HG02759 (cell line): ENCODE measurements at regions not wholly inside any gene's neighbourhood (a gene's known extent, or its start where the extent isn't known, plus 50 kb on each side); places are given as distances from the start of the nearest gene placed in this dataset.

Source experiments
- ATAC-seq: cut with Tn5 transposase; IDR thresholded peaks from one replicate; pipeline ENCODE4 v1.9.1; 2021; ENCODE audit warnings: mild to moderate bottlenecking, moderate library complexity; ENCODE audit not compliant: unreplicated experiment

DNA sequence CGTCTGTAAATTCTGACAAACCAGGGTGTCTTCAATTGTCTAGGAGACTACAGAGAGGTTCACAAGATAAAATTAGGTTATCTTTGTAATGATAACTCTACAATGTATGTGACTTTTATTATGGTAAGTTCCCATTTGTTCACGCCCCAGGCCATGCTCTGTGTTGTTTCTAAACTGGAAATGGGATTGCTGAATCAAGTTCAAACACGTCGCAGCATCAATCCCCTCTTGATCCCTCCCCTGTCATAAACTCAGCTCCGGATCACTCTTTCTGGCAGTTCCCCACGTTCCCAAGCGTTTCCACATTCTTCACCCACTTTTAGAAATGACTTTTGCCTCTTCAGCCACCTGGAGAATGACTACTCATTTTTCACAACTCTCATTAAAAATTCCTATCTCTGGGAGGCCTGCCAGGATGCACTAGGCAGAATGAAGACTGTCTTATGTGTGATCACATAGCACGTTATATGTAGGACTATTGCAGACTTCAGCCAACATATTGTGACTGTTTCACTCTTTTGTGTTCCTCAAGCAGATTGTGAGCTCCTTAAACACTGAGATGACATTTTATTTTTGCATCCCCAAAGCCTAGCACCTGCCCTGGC is 1124.2 kb upstream of the WWC1 start:
- no peak for ATAC-seq

- ATAC-seq, result no peak
Observed at GRCh38 chr5:167168971-167169370, 1122.5 kb upstream of the WWC1 start.

DNA sequence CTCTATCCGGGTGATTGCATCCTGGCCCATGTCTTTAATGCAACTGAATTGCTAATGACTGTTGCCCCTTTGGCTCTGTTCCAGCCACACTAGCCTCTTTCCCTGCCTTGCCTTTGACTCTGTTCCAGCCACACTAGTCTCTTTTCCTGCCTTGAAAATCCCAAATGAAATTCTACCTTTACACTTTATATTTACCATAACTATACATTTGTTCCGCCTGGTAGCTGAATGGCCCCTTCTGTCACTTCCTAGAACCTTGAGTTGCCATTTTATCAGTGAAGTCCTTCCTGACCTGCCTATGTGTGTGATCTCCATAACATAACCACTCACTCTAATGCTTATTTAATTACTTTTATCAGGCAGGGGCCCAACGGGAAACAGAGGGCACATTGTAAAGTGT is 1120.4 kb upstream of the WWC1 start:
- ATAC-seq, result no peak

GRCh38 chr5:167177736-167178135 is 1113.7 kb upstream of the WWC1 start:
- no peak for ATAC-seq

GRCh38 chr5:167180906-167181305 is 1110.5 kb upstream of the WWC1 start:
- no peak for ATAC-seq

DNA sequence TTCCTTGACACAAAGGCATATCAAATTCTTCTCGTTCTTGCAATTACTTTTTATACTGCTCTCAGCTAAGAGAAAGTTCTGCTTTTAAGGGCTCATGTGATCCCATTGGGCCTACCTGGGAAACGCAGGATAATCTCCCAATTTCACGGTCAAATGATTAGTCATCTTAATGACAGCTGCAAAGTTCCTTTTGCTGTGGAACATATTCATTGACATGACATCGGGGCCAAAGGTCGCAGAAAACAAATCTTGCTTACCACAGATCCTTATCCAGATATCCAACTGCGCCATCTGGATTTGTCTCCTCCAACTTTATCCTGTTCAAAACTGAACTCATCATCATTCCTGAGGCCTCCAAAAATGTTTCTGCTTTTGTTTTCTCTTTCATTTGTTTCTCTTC is 1085.6 kb upstream of the WWC1 start:
- ATAC-seq, result no peak

DNA sequence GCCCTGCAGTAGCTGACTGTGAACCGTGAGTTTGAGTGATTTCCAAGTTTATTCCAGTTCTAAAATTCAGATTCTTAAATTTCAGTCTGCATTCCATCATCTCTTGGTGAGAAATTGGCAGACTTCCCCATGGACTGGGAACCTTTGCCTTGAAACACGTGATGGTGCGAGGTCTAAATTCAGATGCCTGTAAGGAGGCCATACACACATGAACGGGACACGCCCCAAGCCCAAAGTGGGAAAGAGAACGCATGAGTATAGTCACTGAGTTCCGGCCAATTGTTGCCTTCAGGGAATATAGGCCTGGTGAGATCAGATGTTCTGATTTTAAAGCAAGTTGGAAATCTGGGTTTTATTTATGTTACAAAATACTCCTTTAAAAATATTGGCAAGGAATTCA is 1084.4 kb upstream of the WWC1 start:
- ATAC-seq, result no peak

GRCh38 chr5:167208911-167209310 is 1082.5 kb upstream of the WWC1 start:
- ATAC-seq, result no peak

DNA sequence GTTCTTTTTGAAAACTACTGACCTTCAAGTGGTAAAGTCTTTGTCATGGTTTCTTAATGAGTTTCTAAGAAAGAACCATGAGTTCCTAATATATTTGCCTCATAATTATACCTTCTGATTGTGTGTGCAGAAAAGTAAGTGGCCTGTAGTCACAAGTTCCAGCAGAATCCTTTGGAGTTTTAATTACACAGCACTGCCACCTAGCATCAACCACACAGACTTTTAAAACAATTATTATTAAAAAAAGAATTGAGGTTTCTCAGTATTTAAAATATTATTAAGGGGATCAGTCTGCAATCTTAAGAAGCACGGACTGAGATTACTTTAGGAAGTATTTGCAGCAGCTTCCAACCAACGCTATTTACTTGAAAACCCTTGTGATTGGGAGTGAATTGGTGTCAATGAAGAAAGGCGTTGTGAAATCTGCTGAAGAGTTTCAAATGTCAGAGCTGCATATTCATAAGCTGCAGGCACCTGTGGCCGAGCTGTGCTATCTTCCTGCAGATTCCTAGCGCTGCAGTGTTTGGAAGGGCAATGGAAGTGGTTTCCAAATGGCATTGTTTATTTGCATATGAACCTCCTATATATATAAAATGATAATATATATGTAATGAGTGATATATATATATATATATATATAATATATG is 1074.2 kb upstream of the WWC1 start:
- no peak for ATAC-seq

DNA sequence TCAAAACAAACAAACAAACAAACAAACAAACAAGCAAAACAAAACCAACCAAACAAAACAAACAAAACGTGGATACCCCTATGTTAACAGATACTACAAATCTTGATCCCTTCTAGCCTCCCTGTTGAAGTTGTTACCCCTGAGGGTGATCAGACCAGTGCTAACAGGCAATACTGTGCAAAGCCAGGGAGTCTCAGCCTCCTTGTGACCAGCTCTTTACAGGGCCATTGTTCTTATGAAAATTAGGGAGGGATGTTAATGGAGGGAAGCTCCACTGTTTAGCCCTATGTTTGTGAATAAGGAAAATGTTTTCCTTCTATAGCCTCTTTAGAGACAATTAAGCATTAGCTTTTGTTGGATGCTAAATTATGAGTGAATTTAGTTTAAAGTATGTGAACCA is 1072.1 kb upstream of the WWC1 start:
- ATAC-seq, result no peak

GRCh38 chr5:167226386-167226785 is 1065.1 kb upstream of the WWC1 start:
- ATAC-seq, result no peak

- no peak for ATAC-seq
Observed at GRCh38 chr5:167228134-167228533, 1063.3 kb upstream of the WWC1 start.

GRCh38 chr5:167229751-167230150 is 1061.7 kb upstream of the WWC1 start:
- ATAC-seq, result no peak

GRCh38 chr5:167230414-167230813 is 1061.0 kb upstream of the WWC1 start:
- no peak for ATAC-seq

DNA sequence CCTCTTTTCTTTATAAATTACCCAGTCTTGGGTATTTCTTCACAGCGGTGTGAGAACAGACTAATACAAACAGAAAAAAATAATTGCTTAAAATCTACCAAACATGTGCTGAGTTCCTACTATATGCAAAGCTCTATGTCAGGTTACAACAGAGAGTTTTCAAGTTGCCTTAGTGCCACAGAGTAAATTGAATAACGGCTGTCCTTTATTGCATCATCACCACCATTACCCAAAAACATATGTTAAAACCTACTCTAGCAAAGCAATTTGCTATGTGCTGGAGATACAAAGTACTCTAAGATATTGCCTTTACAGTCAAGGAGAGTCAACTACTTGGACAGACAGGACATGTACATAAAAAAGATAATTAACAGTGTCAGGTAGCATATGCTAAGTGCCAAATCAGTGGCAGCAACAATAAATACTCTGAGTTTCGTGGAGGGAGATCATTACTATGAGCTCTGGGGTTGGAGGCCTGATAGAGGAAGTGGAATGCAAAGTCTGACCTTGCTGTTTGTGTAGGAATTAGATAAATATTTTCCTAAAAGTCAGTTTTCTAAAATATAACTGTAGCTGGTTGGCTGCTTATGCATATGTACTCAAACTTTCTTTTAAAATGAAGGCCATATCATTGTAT is 1058.7 kb upstream of the WWC1 start:
- no peak for ATAC-seq

- ATAC-seq, result no peak
Observed at GRCh38 chr5:167233507-167234220, 1057.8 kb upstream of the WWC1 start.

GRCh38 chr5:167241436-167242067 is 1049.9 kb upstream of the WWC1 start:
- ATAC-seq, result no peak

DNA sequence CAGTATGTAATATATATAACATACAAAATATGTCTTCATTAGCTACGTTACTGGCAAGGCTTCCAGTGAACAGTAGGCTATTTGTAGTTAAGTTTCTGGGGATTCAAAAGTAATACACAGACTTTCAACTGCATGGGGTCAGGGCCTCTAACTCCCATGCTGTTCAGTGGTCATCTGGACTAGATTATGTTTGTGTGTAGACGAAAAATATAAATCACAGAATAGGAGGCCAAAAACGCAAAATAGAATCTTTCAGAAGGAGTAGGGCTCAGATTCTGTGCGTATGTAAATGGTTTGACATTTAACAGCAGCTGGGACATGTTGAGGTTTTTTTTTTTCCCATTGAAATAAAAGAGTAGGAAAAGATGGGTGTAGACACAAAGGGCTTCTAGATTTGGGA is 1048.7 kb upstream of the WWC1 start:
- ATAC-seq, result no peak

DNA sequence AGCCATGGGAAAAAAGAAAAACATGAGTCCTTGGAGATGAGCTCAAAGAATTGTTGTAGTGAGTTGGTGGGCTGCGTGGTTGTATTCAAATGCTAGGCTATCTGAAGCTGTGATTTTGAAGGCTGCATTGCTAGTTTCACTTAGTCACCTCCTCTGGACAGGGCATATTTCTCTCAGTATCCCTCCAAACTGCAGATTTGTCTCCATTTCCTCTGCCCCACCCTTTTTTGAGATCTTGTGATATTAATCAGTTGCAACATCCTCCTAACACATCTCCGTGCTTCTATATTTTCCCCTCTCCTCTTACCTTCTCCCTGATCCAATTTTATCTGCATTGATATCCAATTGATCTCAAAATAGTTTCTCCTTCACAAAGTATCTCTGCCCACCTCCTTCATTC is 1048.0 kb upstream of the WWC1 start:
- no peak for ATAC-seq

GRCh38 chr5:167244583-167244982 is 1046.9 kb upstream of the WWC1 start:
- no peak for ATAC-seq

DNA sequence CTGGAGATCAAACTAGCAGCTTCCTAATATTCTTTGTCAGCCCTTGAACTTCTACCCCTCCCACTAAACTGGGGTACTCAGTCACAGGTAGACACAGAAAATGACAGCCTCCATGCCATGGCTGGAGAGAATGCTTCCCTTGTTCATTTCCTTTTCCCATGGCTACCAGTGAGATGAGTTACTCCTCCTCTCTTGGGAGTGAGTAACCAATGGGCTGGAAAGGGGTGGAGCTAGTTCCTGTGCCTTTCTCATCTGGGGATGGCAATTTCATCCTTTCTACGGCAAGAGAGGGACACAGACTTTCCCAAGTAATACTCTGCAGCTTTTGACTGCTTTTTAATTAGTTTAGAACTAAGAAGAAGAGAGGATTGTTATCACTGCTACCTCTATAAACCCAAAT is 1045.6 kb upstream of the WWC1 start:
- ATAC-seq, result no peak
